ENCODE measurements at regions not wholly inside any gene's neighbourhood (a gene's known extent, or its start where the extent isn't known, plus 50 kb on each side); places are given as distances from the start of the nearest gene placed in this dataset.
"Not testable (repeated sequence)": the region's sequence is repeated elsewhere in the genome, so short reads cannot be mapped to it uniquely, and the experiment has no call there.

DNA sequence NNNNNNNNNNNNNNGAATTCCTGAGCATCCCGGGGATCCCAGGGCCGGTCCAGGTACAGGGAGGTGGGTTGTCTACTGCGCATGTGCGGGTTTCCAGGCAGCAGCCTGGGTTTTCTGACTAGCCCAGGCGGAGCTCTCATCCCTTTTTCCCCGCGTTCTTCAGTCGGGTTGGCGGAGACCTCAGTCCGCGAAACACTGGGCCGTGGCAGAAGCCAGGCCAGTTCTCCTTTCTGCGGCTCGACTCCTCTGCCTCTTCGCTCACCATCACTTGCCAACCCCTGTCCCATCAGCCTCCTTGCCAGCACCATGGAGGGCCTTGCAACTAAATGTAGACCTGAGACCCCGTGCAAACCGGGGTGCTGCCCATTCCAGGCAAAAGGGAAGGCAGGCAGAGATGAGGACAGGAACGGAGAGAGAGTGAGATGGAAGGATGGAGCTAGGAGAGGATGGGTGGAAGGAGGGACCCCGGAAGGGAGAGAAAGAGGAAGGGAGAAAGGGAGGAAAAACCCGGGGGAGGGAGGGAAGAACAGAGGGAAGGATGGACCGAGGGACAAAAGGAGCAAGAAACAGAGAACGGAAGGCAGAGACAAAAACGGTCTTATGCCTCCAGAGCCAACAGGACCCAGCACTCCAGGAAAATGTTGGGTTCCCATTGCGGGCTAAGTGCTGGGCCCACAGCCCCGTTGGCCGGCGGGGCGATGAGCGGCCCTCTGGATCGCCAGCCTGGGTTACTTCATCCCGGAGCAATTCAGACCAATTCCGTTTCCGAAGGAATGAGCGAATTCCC lies 445.4 kb upstream of the DEFB115 start:
- DNase-seq (ENCODE audit: low read depth) = peak; percentile 48

DNA sequence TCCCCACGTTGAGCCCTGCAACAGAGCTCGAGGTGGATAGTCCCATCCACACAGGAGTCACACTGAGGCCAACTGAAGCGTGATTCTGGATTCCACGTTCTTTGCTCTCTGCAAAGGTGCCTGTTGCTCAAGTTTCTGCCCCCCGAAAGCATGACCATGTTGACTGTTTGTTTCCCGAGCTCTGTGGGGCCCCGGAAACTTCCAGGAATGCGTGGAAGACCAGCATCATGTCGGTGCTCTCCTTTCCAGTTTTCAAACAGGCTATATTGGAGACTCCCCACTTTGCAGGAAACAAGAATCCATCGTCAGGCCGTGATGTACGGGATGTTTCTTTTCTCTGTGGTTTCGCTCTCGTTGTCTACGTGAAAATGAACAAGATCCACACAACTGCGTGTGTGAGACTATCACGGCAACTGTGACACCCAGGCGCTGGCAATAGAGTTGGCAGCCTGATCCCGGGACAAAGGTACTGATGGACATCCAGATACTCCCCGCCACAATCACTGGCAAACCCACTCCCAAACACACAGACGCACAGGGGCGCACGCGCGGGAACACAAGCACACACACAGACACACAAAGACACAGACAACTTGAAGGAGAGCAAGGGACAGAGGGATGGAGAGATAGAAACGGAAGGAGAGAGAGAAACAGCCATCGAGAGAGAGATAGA lies 444.6 kb upstream of the DEFB115 start:
- DNase-seq (ENCODE audit: low read depth) = no peak

DNA sequence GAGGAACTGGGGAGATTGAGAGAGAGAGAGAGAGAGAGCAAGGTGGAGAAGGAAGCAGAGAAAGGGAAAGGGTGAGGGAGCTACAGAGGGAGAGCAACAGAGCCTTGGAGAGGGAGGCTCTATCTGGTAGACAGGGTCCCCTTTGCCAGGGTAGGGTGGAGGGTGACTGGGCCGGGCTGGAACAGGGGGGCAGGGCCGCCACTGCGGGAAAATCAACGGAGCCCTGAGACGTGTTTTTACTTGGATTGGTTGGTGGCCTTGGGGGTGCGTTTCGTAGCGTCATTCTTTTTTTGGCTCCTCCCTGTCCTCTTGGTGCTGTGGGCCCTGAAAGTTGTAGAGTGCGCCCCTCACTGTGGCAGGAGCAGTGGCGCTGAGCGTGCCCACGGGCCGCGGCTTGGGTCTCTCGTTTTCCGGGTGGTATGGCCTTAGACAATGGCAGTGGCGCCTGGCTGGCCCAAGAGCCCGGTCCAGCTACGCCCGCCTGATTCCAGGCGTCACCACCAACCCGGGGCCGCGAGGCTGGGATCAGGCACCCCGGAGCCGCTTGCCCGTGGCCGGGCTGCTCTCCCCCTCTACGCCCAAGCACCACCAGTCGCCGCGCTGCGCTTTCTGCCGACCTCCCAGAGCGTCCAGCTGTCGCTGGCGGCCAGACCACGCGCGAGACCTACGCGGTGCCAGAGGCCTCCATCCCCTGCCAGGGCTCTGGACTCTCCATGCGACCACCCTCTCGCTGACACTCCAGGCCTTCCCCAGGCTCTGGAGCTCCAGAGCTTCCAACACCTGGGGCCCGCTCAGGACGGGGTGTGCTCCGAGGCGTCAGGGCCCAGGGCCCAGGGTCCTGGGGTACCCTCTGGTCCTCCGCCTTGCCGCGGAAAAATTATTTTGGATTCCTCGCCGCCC lies 443.8 kb upstream of the DEFB115 start:
- not testable (repeated sequence) for DNase-seq (ENCODE audit: low read depth)

DNA sequence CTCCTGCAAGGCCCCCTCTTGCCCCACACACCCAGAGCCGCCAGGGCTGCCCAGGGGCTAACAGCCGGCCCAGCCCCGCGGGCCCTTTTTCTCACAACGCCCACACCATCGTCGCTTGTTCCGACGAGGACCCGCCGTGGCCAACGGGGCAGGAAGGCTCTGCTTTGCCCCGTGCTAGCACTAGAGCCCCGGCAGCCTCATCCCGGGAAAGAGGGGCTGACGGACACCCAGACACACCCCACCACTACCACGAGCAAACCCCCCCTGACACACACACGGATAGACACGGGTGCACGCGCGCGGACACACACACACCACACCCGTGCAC lies 443.2 kb upstream of the DEFB115 start:
- DNase-seq (ENCODE audit: low read depth) = not testable (repeated sequence)

DNA sequence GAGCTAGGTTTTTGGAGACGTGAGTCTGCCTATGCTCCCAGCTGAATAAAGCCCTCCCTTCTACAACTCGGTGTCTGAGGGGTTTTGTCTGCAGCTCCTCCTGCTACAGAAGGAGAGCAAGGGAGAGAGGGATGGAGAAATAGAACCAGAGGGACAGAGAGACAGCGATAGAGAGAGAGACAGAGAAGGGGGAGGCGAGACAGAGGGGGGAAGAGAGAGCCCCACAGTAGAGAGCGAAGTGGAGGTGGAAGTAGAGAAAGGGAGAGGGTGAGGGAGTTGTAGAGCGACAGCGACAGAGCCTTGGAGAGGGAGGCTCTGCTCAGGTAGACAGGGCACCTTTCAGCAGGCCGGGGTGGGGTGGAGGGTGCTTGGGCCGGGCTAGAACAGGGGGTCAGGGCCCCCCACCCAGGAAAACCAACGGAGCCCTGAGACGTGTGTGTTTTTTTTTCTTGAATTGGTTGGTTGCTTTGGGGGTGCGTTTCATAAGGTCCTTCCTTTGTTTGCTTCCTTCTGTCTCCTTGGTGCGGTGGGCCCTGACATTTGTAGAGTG lies 442.4 kb upstream of the DEFB115 start:
- not testable (repeated sequence) for DNase-seq (ENCODE audit: low read depth)

DNA sequence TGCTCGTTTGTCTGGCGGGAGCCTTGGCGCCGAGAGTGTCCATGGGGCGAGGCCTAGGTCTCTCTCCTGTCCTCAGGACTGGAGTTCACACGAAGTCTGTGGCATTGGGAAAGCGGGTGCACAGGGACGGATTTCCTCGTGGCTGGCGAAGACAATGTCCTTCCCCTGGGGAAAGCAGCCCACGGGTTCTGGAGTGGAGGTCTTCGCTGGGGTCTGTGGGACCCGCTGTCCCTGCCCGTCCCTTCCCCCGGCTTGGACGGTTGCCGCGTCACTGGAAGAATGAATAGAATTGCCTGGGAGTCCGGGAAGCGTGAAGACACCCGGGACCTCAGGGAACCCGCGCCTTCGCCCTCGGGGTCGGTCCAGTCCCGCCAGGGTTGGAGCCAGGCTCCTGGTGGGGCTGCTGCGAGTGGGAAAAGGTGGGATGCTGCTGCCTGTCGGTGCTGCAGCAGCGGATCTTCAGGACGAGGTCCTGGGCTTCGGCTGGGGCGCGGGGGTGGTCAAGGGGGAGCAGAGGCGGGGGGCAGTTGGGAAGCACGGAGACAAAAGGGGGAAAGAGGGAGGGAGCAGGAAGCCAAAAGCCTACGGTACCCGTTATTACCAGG lies 441.8 kb upstream of the DEFB115 start:
- no peak for DNase-seq (ENCODE audit: low read depth)

DNA sequence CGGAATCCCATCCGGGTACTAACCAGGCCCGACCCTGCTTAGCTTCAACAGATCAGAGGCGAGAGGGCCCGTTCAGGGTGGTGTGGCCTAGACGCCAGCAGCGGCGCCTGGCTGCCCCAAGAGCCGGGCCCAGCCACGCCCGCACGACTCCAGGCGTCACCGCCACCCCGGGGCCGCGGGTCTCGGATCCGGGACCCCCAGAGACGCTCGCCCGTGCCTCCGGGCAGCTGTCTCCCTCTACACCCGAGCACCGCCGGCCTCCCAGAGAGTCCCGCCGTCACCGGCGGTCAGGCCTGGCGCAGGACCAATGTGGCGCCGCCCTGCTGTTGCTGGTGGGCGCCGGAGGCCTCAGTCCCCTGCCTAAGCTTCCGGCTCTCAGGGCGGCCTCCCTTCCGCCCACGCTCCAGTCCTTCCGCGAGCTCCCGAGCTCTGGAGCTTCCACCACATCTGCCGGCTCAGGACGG lies 441.2 kb upstream of the DEFB115 start:
- DNase-seq (ENCODE audit: low read depth) = peak; percentile 60

DNA sequence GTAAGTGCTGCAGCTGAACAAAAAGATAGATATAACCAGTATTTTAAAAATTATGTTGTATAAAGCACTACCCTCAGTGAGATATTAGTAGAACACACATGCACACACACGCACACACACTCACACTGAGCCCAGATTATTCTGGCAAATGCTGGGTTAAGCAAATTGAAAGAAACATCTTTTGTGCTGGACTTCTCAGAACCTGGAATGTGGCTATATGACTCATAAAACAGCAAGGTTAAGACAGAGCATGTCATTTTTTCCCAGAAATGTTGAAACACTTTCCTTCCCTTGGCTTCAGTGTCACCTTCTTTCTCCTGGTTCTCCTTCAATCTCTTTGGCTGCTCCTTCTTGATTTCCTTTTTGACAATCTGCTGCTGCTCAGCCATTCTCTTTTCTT lies 435.8 kb upstream of the DEFB115 start:
- not testable (repeated sequence) for DNase-seq (ENCODE audit: low read depth)

DNA sequence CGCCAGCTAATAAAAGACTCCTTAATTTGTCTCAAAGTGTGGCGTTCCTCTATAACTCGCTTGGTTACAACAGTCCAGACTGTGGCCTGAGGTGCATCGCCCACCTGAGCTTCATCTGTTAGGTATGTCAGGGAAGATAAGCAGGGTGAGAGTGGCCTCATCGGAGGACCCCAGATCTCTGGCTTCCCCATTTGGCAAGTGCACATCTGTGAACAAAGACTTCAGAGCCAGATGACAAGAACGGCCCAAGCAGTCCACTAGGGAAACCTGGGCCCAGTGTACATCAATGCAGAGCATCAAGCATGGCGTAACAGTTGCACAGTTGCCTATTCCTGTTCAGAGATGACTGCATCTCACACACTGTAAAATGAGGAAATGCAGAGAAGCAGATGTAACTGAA lies 432.8 kb upstream of the DEFB115 start:
- not testable (repeated sequence) for DNase-seq (ENCODE audit: low read depth)

DNA sequence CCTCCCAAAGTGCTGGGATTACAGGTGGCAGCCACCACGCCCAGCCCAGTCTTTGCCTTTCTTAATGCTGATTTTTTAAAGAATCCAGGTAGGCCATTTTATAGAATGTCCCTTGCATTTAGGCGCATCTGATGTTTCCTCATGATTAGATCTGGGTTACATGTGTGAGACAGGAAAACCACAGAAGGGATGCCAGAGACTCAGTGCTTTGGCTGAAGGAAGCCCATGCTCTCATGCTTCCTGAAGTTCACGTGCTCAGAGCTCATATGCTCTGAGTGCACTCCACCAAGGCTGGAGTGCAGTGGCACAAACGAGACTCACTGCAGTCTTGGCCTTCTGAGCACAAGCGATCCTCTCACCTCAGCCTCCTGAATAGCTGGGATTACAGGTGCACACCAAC lies 411.5 kb upstream of the DEFB115 start:
- DNase-seq (ENCODE audit: low read depth) = not testable (repeated sequence)

DNA sequence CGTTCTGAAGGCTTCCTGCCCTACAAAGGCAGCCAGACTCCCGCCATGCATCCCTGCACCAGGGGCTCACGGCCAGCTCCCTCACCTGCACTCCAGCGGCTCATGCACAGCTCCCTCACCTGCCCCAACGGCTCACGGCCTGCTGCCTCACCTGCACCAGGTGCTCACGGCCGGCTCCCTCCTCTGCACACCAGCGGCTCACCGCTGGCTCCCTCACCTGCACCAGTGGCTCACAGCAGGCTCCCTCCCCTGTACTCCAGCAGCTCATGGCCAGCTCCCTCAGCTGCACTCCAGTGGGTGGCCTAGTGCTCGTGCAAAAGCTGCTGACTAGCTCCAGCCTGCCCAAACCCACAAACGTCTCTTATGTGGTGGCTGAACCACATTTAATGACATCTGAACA lies 389.2 kb upstream of the DEFB115 start:
- not testable (repeated sequence) for DNase-seq (ENCODE audit: low read depth)

DNA sequence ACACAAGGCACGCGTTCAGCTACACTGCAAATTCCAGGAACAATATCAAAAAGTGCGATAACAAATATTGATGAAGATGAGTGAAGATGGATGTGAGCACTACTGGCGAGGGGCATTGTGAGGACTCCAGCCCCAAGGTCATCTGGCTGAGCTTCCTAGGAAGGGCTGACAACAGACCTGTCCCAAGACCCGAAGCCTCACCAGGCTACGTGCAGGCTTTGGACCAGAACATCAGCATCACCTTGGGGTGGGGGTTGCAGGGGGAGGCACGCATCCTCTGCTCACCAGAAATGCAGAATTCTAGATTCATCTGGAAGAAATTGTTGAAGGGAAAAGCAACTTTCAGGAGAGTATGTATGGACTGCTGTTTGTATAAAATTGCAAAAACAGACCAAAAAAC lies 386.3 kb upstream of the DEFB115 start:
- not testable (repeated sequence) for DNase-seq (ENCODE audit: low read depth)

DNA sequence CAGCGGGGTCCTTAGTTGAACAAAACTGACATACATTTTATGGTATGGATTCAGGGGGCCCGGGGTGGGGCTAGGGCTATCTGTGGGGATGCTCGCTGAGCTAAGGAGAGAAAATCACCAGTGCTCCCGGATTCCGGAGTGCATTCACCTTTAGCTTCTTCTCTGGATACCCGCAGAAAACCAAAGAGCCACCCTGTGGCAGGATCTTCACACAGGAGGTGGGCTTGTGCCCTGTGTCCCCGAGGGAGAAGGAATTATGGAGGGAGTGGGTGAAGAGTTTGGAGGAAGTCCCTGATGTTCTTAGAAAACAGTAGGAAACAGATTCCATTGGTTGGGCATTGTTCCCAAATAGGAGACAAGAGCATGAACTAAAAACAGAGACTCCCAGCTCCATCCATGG lies 385.2 kb upstream of the DEFB115 start:
- DNase-seq (ENCODE audit: low read depth) = not testable (repeated sequence)

DNA sequence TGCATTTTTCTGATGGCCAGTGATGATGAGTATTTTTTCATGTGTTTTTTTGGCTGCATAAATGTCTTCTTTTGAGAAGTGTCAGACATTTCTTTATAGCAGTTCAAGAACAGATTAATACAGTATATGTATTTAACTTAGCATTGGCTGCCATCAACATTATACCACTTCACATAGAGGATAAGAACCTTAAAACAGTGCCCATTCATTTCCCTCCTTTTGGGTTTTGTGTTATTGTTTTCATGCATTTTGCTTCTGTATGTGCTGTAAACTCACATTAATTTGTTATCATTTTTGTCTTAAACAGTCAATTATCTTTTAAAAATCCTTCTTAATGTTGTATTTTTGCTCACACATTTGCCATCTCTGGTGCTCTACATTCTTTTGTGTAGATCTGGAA lies 381.6 kb upstream of the DEFB115 start:
- DNase-seq (ENCODE audit: low read depth) = not testable (repeated sequence)

DNA sequence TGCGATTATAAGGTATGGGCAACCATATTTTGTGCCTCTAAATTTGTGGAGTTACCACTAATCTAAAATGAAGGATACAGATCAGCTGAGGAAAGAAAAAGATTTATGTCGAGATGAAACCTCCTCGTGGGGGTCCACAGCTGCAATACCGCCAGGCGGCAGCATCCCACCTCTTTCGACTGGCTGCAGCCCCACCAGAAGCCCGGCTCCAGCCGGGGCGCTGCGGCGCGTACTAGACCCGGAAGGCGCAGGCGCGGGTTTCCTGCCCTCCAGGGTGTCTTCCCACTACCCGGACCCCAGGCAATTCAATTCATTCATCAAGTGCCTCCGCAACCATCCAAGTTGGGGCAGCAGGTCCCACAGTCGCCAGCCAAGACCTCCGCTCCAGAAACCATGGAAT lies 366.1 kb upstream of the DEFB115 start:
- not testable (repeated sequence) for DNase-seq (ENCODE audit: low read depth)

DNA sequence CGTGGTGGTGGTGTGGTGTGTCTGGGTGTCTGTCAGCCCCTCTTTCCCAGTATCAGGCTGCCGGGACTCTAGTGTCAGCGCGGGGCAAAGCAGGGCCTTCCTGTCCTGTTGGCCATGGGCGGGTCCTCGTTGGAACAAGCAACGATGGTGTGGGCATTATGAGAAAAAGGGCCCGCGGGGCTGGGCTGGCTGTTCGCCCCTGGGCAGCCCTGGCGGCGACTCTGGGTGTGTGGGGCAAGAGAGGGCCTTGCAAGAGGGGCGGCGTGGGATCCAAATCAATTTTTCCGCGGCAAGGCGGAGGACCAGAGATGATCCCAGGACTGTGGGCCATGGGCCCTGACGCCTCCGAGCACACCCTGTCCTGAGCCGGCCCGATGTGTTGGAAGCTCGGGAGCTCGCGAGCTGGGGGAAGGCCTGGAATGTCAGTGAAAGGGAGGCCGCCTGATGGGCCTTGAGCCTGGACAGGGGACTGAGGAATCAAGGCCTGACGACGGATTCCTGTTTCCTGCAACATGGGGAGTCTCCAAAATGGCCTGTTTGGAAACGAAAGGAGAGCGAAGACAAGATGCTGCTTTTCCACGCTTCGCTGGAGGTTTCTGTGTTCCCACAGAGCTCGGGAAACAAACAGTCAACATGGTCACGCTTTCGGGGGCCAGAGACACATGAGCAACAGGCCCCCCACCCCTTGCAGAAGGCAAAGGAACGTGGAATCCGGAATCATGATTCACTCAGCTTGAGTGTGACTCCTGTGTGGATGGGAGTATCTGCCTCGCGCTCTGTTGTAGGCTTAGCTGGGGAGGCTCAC lies 364.7 kb upstream of the DEFB115 start:
- DNase-seq (ENCODE audit: low read depth) = no peak

DNA sequence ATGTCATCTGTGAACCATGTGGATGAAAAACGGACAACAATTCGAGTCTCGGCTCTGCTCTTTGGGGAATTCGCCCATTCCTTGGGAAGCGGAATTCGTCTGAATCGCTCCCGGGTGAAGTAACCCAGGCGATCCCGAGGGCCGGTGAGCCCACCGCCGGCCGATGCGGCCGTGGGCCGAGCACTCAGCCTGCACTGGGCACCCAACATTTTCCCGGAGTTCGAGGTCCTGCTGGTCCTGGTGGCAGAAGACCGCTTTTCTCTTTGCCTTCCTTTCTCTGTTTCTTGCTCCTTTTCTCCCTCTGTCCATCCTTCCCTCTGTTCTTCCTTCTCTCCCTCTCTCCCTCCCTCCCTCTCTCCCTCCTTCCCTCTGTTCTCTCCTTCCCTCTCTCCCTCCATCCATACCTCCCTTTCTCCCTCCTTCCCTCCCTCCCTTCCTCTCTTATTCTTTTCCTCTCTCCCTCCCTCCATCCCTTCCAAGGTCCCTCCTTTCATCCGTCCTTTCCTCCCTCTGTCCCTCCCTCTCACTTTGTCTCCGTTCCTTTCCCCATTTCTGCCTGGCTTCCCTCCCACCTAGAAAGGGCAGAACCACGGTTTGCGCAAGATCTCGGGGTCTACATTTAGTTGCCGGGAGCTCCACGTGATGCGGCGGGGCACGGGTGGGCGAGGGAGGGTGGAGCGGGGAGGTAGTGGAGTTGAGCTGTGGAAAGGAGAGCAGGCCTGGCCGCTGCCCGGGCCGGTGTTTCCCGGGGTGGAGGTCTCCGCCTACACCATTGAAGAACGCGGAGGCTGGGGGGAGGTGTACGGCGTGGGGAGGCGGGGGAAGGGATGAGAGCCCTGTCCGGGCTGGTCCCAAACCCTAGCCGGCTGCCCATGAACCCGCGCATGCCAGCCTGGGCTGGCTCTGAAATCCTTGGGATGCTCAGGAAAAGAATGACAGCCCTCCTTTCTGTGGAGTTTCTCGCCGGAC lies 363.8 kb upstream of the DEFB115 start:
- DNase-seq (ENCODE audit: low read depth) = not testable (repeated sequence)

DNA sequence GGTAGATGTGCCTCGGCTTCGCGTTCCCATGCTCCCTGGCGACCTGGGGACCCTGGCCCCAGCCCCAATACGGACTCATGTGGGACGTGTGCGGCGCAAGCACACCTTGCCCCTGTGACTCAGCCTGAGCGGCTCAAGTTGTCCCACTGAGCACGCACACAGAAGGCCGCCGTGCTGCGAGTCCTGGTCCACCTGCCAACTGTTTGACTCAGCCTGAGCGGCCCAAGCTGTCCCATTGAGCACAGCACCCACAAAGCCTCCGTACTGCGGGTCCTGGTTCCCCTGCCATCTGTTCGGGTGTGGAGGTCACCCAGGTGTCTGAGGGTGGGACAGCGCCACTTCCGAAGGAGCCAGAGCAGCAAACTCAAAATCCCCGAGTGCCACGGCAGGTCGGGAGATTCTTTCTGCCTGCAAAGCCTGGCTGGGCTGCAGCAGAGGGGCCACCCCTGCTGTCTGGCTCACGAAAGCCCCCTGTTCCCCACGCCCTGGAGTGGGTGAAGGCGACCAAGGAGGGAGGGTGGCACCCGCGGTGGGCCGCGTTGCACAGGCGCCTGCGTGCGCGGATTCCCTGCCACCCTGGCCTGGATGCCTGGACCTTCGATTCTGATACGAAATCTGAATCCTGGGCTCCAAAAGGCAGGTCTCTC lies 362.6 kb upstream of the DEFB115 start:
- not testable (repeated sequence) for DNase-seq (ENCODE audit: low read depth)

DNA sequence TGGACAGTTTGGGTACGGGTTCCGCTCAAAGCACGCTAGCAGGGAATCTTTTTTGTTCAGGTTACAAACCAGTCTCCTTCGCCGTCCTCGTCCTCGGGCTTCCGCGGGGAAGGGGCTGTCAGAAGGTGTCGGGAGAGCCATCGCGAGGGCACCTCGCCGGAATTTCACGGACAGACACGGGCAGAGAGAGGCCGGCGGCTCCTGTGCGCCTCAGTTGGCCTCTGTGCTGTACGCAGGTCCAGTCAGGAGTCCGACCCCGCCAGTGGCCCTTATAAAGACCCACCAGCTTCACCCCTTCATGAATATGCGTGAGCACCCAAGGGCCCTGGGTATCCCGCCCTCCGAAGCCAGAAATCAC lies 362.1 kb upstream of the DEFB115 start:
- not testable (repeated sequence) for DNase-seq (ENCODE audit: low read depth)
